K562 (cell line): ENCODE measurements at regions not wholly inside any gene's neighbourhood (a gene's known extent, or its start where the extent isn't known, plus 50 kb on each side); places are given as distances from the start of the nearest gene placed in this dataset.

Experiments
- ATAC-seq: fragments of 200-7000 bp; cut with Tn5 transposase; 3 replicates; pipeline ENCODE4 v1.9.1; 2020; ENCODE audit warnings: moderate library complexity
- BruUV-seq: library from RNA; stranded (reverse); fragments of 400-500 nt; replicated peaks from 2 replicates; lab custom pipeline; 2021; lab: Mats Ljungman, UMichigan
- CTCF ChIA-PET: fragments of 300-600 bp; formaldehyde crosslinking; extraction: SDS; loops from one replicate; lab custom pipeline; 2021; ENCODE audit warnings: low intra/inter-chr PET ratio; lab: Yijun Ruan, JAX
- POLR2A ChIA-PET: fragments of 300-600, 350-650 bp; sonication (Branson Sonifier 250); formaldehyde crosslinking; extraction: SDS; loops from one replicate; lab custom pipeline; 2021; ENCODE audit warnings: antibody characterized with exemption, inconsistent platforms; lab: Yijun Ruan, JAX
- DNase-seq, 4 experiments: peaks; one replicate each; pipeline versions ENCODE4 v3.0.0 to v3.0.0-alpha.2; 2011 to 2018; ENCODE audit warnings: low spot score in 3 of 4, mixed read lengths in 3 of 4; ENCODE audit errors: extremely low read depth in 1 of 4
- FAIRE-seq: peaks from 2 replicates; lab custom pipeline; 2011; peaks lifted over from hg19 to GRCh38; lab: Jason Lieb, UNC
- H2AFZ ChIP-seq: 2 replicates; pipeline ENCODE4 v1.6.0; 2011; ENCODE audit warnings: low read depth, low read length, control low read depth, inconsistent platforms
- H3K27ac ChIP-seq: fragments of 200-600 bp; 3 replicates; pipeline ENCODE4 v1.8.0; 2011; ENCODE audit warnings: low read depth, mild to moderate bottlenecking, control low read depth, inconsistent platforms, low read length, moderate library complexity, mixed read lengths; ENCODE audit errors: extremely low read depth
- H3K27me3 ChIP-seq, 2 experiments: fragments of 300-600 bp in 1 of 2; 2 replicates in 1 of 2; 3 replicates in 1 of 2; pipeline versions ENCODE4 v1.6.0 to v1.8.0; 2011; ENCODE audit warnings: inconsistent platforms in 2 of 2, low read length in 2 of 2, mild to moderate bottlenecking in 1 of 2, mixed read lengths in 1 of 2, moderate library complexity in 1 of 2; ENCODE audit not compliant: control insufficient read depth in 2 of 2, insufficient read depth in 2 of 2
- H3K36me3 ChIP-seq: fragments of 300-600 bp; 3 replicates; pipeline ENCODE4 v1.8.0; 2011; ENCODE audit warnings: mild to moderate bottlenecking, low read length, inconsistent platforms; ENCODE audit not compliant: control insufficient read depth, insufficient read depth
- H3K4me1 ChIP-seq, 2 experiments: fragments of 200-600 bp in 1 of 2; replicated peaks in 1 of 2; 2 replicates in 1 of 2; 3 replicates in 1 of 2; pipeline versions ENCODE4 v1.5.1 to v1.8.0; 2011; ENCODE audit warnings: inconsistent platforms in 2 of 2, low read length in 2 of 2, mild to moderate bottlenecking in 1 of 2, mixed read lengths in 1 of 2, moderate library complexity in 1 of 2; ENCODE audit not compliant: control insufficient read depth in 2 of 2, insufficient read depth in 2 of 2
- H3K4me2 ChIP-seq: 2 replicates; pipeline ENCODE4 v1.6.1; 2011; ENCODE audit warnings: low read length, control low read depth, inconsistent platforms, mixed read lengths; ENCODE audit not compliant: insufficient read depth
- H3K4me3 ChIP-seq: fragments of 200-600 bp; sonication (generic), shearing (Covaris generic); 2 replicates; pipeline ENCODE4 v1.5.1; 2016; ENCODE audit warnings: control low read depth, inconsistent platforms
- H3K79me2 ChIP-seq: fragments of 200-600 bp; 3 replicates; pipeline ENCODE4 v1.8.0; 2011; ENCODE audit warnings: low read length, inconsistent platforms; ENCODE audit not compliant: control insufficient read depth, insufficient read depth
- H3K9ac ChIP-seq, 2 experiments: 2 replicates each; pipeline versions ENCODE4 v1.6.0 to v1.6.1; 2011; ENCODE audit warnings: low read depth in 2 of 2, low read length in 2 of 2, control low read depth in 1 of 2, inconsistent platforms in 1 of 2, mild to moderate bottlenecking in 1 of 2, mixed read lengths in 1 of 2; ENCODE audit not compliant: insufficient read depth in 1 of 2
- H3K9me1 ChIP-seq: one replicate; pipeline ENCODE4 v1.6.0; 2011; ENCODE audit warnings: inconsistent platforms, mild to moderate bottlenecking, low read length, moderate library complexity; ENCODE audit not compliant: control insufficient read depth, insufficient read depth
- H3K9me3 ChIP-seq: replicated peaks from 2 replicates; pipeline ENCODE4 v1.5.1; 2011; ENCODE audit warnings: low read depth, low read length, inconsistent platforms; ENCODE audit not compliant: control insufficient read depth, insufficient read depth
- H4K20me1 ChIP-seq: replicated peaks from 2 replicates; pipeline ENCODE4 v1.6.1; 2011; ENCODE audit warnings: low read length, inconsistent platforms, mixed read lengths; ENCODE audit not compliant: control insufficient read depth, insufficient read depth
- FOSL1 ChIP-seq: fragments of 200-800 bp; sonication (Bioruptor generic); conservative IDR thresholded peaks from 2 replicates; pipeline ENCODE4 v1.6.1; 2016; ENCODE audit warnings: missing genetic modification characterization, missing compliant biosample characterization
- JUN ChIP-seq, 2 experiments: sonication (generic) in 1 of 2; formaldehyde crosslinking in 1 of 2; IDR thresholded peaks; 2 replicates each; pipeline versions ENCODE4 v1.6.1 to v1.8.0; 2012 to 2022; ENCODE audit warnings: borderline replicate concordance in 2 of 2, mild to moderate bottlenecking in 2 of 2, improper control_type of control experiment in 1 of 2, low read depth in 1 of 2, low read length in 1 of 2, missing genetic modification reagents in 1 of 2
- JUND ChIP-seq, 2 experiments: IDR thresholded peaks; 2 replicates in 1 of 2; 3 replicates in 1 of 2; pipeline ENCODE4 v1.6.1; 2011; ENCODE audit warnings: borderline replicate concordance in 2 of 2, low read depth in 2 of 2, low read length in 2 of 2, improper control_type of control experiment in 1 of 2, missing biosample characterization in 1 of 2, missing genetic modification characterization in 1 of 2, missing genetic modification reagents in 1 of 2
- POLR3A ChIP-seq: IDR thresholded peaks from 2 replicates; pipeline ENCODE4 v1.6.1; 2011; ENCODE audit warnings: borderline replicate concordance, mild to moderate bottlenecking, moderate library complexity; ENCODE audit not compliant: insufficient read length, insufficient read depth; ENCODE audit errors: extremely low read depth
- WGBS: fragments of 100-300 bp; shearing (Covaris generic); methylation state at CpG from one replicate; pipeline ENCODE4 v1.1.6; 2016; ENCODE audit warnings: low coverage, mixed read lengths; ENCODE audit not compliant: insufficient coverage; ENCODE audit errors: missing lambda C conversion rate; 5-methylcytosine and 5-hydroxymethylcytosine counted together
- in situ Hi-C: fragments of 300-500 bp; cut with MboI; formaldehyde crosslinking; loops from 4 replicates; pipeline ENCODE4 v1.15.0; 2018; ENCODE audit warnings: inconsistent platforms, mixed read lengths
- intact Hi-C: fragments of 100-400 bp; cut with micrococcal nuclease; formaldehyde crosslinking; loops from 2 replicates; pipeline ENCODE4 v1.14.2; 2022
- TF ChIP-seq, protein P1 (sequence below), 2 experiments: fragments of 450-650 bp in 1 of 2; sonication (generic) in 1 of 2; formaldehyde crosslinking in 1 of 2; IDR thresholded peaks in 1 of 2; conservative IDR thresholded peaks in 1 of 2; 2 replicates each; pipeline versions ENCODE4 v1.6.1 to v1.8.1; 2016 to 2023; ENCODE audit warnings: mild to moderate bottlenecking in 2 of 2, moderate library complexity in 2 of 2, inconsistent platforms in 1 of 2, missing genetic modification reagents in 1 of 2

DNA sequence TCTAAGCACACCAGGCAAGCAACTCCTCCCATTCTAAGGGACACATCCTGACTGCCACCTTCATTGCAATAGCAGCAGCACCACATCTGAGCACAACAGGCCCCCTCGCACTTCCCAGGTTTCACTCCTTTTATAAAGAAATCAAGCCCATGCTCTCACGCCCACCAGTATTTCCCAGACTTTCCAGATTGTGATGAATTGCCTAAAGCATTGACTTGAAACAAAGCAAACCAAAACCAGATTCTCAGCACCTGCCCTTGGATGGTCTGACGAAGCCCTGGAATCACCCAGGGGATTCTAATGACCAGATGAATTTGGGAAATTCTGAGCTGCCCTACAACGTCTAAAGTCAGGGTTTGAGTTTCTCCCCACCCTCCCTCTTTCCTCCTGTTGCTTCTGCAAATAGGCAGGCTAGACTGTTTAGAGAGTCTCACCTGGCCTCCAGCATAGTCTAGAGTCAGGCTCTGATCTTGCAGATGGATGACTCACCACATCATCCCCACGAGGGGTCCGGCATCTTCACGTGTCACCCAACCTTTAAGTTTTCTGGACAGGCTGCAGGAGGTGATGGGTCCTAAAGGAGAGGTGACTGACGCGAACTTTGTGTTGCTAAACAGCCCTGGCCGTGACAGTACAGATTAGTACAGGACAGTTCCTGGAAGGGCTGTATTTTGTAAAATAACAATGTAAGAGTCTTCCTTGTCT is 198.0 kb downstream of the SKIDA1 start:
- H3K79me2 ChIP-seq = no peaks in the 10 kb centered on the region
- no peaks in the 10 kb centered on the region for H4K20me1 ChIP-seq
- no peak overlapping the region; the same call in 1 of the 2 replicates for H3K4me2 ChIP-seq
- H3K9me1 ChIP-seq = no peaks in the 10 kb centered on the region
- peak; percentile 79 for ATAC-seq
- peak in 1 of 4 experiments; percentile 26 for DNase-seq
- in situ Hi-C loops = no loop called here
- H3K9ac ChIP-seq = no peak overlapping the region
- peak overlapping the region; percentile 65 for H2AFZ ChIP-seq
- peaks cover 0 to 3% of the 10 kb centered on the region in 2 experiments; a peak in 1 of 5 replicates for H3K4me1 ChIP-seq
- TF ChIP-seq FOSL1 (tag) = peak; percentile 49; the same call in 1 of the 2 replicates
- TF ChIP-seq, protein P1, sequence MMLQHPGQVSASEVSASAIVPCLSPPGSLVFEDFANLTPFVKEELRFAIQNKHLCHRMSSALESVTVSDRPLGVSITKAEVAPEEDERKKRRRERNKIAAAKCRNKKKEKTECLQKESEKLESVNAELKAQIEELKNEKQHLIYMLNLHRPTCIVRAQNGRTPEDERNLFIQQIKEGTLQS (IDR thresholded peaks at IDR 0.05) = peak; percentile 77
- TF ChIP-seq, protein P1 (CRISPR knock-in tag; conservative IDR thresholded peaks at IDR 0.05) = no peak
- TF ChIP-seq JUND (IDR thresholded peaks at IDR 0.05; ENCODE audit: borderline replicate concordance, low read depth, low read length) = peak; percentile 56; the same call in 1 of the 2 replicates
- TF ChIP-seq JUND (tag; IDR thresholded peaks at IDR 0.05; ENCODE audit: borderline replicate concordance, low read depth, low read length) = peak; percentile 36; the same call in 1 of the 3 replicates
- peak; percentile 20; the same call in 1 of the 2 replicates for TF ChIP-seq JUN (IDR thresholded peaks at IDR 0.05; ENCODE audit: borderline replicate concordance, low read depth, low read length)
- no peak for TF ChIP-seq JUN (CRISPR knock-in tag; IDR thresholded peaks at IDR 0.05; ENCODE audit: borderline replicate concordance)
- no peak for TF ChIP-seq POLR3A
- BruUV-seq = no TSS peak
- H3K4me3 ChIP-seq = no peak overlapping the region
- H3K27ac ChIP-seq = no peak overlapping the region
- H3K27me3 ChIP-seq = no peaks in the 10 kb centered on the region
- H3K36me3 ChIP-seq = no peaks in the 10 kb centered on the region
- WGBS = 15% methylated on average over 10 of the region's 10 CpGs
- no peak for FAIRE-seq
- H3K9me3 ChIP-seq = no peaks in the 10 kb centered on the region
- intact Hi-C loops = no loop called here
- ChIA-PET CTCF (no interaction called here), POLR2A (no interaction called here)
